ENCODE measurements at regions not wholly inside any gene's neighbourhood (a gene's known extent, or its start where the extent isn't known, plus 50 kb on each side); places are given as distances from the start of the nearest gene placed in this dataset.

- TF ChIP-seq CTCF (conservative IDR thresholded peaks at IDR 0.05; ENCODE audit: low read depth, low read length), result no peak
- H3K4me3 ChIP-seq (ENCODE audit: low read length), result no peak overlapping the region
- DNase-seq (ENCODE audit: low read depth), result peak; percentile 67
Measured at GRCh38 chr1:185561629-185562028, 172.6 kb upstream of the HMCN1 start.

DNA sequence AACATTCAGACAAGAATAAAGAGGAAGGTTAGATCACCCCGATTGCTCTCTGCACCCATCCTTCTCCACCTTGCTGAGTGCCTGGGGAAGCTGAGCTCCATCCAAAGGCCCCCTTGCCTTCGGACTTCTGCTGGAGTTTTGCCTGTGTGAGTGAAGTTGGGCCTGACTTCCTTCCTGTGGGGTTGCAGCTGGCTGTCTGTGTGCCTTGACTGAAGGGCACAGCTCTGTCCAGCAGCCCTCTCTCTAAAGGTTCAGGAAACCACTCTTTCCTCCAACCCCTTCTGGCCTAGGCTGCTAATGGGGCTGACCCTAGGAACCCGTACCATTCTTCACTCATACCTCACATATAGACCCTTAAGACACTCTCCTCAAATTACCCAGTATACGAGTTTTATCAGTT lies 173.4 kb upstream of the HMCN1 start:
- TF ChIP-seq CTCF (conservative IDR thresholded peaks at IDR 0.05; ENCODE audit: low read depth, low read length), result no peak
- no peak for DNase-seq (ENCODE audit: low read depth)
- H3K4me3 ChIP-seq (ENCODE audit: low read length), result no peak overlapping the region

DNA sequence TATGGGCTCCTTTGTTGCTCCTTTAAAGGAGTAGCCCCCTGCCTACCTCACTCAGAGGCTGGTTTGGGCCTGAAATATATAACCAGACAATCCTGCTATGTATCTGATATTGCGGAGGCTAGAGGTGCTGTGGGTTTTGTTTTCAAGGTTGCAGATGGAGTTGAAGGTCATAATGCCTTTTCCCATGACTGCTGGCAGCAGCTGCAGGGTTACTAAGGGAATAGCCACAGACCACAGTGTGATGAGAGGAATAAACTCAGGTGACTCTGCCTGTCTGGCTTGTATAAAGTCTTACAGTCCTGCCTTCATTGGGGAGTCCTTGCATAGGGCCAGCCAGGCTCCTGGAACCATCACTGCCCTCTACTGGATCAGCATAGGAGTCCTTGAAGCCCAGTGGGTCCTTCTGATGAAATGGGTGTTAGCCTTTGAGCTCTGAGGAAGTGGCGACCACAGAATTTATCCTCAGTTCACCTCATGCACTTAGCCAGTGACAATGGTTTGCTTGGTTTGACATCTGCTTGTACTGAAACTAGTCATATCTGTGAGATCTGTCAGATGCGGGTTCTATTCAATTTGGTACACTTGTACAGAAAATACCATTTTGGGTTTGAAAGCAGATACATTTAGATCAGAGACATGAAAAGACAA lies 174.4 kb upstream of the HMCN1 start:
- DNase-seq (ENCODE audit: low read depth), result no peak
- peak; percentile 60 for TF ChIP-seq CTCF (conservative IDR thresholded peaks at IDR 0.05; ENCODE audit: low read depth, low read length)
- H3K4me3 ChIP-seq (ENCODE audit: low read length), result no peak overlapping the region

DNA sequence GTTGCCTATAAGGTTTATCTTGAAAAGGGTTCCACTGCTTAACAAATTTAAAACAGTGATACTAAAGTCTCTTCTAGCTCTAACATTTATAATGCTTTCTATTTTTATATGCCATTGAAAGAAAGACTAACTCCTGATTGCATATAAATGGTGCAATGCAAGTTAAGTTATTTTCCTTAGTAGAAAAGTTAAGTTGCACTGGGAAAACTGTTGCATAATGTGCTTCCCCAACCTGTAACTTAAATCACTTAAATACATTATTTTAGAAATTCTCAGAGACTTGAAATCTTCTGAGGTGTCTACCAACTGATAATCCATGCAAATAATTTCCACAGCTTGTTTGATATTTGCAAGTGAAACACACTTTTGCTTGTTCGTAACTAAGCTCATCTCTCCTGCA lies 175.0 kb upstream of the HMCN1 start:
- DNase-seq (ENCODE audit: low read depth), result no peak
- TF ChIP-seq CTCF (conservative IDR thresholded peaks at IDR 0.05; ENCODE audit: low read depth, low read length), result no peak
- H3K4me3 ChIP-seq (ENCODE audit: low read length), result no peak overlapping the region

DNA sequence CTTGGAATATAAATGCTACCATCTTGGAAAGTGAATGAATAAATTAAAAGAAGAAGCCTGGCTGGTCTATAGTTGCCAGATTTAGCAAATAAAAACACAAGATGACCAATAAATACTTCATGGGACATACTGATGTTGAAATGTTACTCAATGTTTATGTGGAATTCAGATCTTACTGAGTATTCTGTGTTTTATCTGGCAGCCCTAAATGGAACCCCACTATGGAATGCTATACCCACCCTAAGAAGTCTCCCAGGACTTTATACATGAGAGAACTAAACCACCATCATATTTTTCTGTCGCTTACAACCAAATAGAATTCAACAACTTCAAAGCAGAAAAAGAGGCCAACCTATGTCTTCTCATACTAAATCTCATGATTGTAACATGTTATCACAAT lies 177.6 kb upstream of the HMCN1 start:
- DNase-seq (ENCODE audit: low read depth), result no peak
- TF ChIP-seq CTCF (conservative IDR thresholded peaks at IDR 0.05; ENCODE audit: low read depth, low read length), result no peak
- no peak overlapping the region for H3K4me3 ChIP-seq (ENCODE audit: low read length)

DNA sequence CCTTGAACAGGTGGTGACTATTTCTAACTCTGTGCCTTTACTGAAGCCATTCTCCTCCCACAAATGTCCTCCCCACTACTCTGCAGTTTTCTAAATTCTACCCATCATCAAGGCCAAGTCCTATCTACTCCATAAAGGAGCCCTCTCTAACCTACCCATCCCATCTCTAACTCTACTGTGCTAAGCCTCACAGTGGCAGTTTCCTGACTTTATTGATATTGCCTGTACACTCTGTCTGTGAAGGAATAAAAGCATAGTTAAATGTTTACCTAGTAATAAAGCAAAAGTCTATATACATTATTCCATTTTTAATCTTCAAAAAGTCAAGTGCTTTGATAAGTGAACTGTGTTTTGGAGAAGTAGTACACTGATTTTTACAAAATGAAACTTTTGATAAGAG lies 178.4 kb upstream of the HMCN1 start:
- no peak for TF ChIP-seq CTCF (conservative IDR thresholded peaks at IDR 0.05; ENCODE audit: low read depth, low read length)
- no peak overlapping the region for H3K4me3 ChIP-seq (ENCODE audit: low read length)
- no peak for DNase-seq (ENCODE audit: low read depth)

DNA sequence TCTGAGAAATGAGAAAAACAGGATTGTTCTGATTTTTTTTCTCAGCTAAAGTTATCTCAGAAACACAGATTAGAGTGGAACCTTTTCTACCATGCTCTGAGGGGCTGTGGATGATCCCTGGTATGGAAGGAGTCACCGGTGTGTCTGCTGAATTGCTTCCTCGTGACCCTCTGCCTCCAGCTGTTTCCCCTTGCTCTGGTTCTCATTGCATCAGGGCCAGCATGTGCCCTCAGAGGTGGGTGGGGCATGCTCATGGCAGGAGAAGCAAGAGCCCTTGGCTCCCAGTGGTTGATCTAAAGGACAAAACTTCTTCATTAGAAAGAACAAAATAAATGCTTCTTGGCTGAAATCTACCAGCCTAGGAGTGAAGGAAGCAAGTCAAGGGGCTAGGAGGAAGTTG lies 183.2 kb upstream of the HMCN1 start:
- TF ChIP-seq CTCF (conservative IDR thresholded peaks at IDR 0.05; ENCODE audit: low read depth, low read length), result no peak
- no peak for DNase-seq (ENCODE audit: low read depth)
- H3K4me3 ChIP-seq (ENCODE audit: low read length), result no peak overlapping the region
